ENCODE measurements at regions not wholly inside any gene's neighbourhood (a gene's known extent, or its start where the extent isn't known, plus 50 kb on each side); places are given as distances from the start of the nearest gene placed in this dataset.

DNA sequence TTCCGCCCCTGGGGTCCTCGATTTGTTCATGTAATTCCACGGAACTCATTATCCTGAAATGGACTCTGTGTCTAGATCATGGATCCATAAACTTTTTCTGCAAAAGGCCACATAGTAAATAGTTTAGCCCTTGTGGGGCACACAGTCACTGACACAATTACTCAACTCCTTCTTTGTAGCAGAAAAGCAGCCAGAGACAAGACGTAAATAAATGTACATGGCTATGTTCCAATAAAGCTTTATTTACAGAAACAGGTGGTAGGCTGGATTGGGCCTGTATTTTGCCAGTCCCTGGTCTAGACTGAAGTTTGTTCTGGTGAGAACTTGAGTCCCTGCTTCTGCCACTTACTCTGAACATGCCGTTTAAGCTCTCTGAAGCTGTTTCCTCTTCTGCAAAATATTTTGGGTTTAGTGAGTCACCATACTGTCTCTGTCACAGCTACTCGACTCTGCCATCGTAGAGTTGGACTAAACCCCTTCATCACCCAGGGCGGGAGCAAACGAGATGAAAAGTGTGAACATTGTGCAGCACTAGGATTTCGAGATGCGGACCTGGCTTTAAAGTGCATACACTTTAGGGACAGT, 61.9 kb upstream of the FOXF1 start:
- no peak for DNase-seq (ENCODE audit: low spot score)

DNA sequence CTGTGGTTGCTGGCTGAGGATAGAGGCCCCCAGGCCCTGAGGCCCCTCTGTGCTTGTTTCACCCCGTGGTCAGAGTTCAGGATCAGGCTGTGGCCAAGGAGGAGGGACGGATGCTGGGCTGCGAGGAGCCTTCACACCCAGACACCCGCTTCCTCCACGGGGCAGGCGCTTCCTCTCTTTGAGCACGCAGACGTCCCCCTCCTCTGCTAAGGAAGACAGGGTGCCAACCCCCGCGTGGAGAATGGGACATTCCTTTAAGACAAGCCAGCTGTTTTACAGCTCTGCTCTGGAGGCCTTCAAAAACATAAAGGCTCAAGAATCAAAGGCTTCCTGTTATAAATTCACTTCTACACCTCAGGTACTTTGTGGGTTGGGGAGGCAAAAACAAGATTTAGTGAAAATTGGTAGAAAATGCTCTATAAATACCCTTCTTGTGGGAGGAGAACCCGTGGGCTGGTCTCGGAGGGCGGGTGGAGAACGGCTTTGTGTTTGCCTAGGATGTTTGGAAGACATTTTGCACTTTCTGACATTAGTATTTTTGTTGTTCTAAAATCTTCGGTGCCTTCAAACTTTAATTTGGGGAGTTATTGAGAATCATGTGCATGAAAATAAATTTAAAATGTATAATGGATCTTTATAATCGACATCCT, 60.8 kb upstream of the FOXF1 start:
- no peak for DNase-seq (ENCODE audit: low spot score)

DNA sequence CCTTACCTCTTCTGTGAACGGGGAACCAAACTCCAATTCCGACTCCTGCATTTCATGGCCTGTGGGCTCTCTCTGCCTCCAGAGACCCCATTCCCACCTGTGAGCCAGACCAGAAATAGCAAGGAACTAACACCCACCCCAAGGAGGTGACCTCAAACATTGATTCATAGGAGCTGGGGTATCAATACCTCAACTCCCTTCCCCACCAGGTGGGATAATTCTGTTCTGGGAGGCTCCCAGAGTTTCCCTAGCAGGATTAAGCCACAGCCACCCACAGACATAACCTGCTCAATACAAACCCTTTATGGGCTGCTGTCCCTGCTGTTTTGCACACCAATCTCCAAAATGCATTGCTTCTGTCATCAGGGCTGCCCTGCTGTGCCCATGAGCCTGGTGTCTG, 59.6 kb upstream of the FOXF1 start:
- DNase-seq (ENCODE audit: low spot score), result no peak

DNA sequence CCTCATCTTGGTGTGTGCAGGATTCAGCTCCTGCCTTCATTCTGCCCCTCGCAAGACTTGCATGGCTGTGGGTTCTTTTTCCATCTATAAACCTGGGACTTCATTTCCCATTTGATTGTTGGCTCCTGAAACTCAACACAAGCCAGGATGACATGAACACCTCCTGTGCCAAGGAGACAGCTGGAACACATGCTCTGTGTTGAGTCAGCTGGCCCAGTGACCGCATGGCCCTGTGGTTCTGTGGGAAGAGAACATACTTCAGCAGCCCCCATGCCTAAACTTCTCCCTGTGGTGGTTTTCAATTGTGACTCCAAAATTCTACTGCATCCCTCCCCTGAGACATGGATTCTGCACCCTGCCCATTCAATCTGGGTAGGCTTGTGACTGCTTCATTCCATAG, 57.9 kb upstream of the FOXF1 start:
- DNase-seq (ENCODE audit: low spot score), result no peak

DNA sequence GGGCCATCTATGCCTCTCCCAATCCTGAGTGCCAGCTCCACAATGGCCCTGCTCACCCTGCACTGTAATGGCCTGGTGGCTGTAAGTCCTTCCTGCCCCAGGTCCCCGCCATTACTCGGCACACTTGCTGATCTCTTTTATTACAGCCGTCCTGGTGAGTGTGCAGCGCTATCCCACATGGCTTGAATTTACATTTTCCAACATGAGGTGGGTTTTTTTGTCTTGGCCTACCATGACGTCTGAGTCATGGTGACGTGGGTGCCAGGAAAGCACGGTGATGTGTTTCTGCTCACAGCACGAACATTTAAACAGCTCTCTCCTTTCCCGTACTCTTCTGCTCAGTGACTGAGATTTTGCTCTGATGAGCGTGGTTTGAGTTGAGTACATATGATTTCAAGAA, 55.2 kb upstream of the FOXF1 start:
- no peak for DNase-seq (ENCODE audit: low spot score)

DNA sequence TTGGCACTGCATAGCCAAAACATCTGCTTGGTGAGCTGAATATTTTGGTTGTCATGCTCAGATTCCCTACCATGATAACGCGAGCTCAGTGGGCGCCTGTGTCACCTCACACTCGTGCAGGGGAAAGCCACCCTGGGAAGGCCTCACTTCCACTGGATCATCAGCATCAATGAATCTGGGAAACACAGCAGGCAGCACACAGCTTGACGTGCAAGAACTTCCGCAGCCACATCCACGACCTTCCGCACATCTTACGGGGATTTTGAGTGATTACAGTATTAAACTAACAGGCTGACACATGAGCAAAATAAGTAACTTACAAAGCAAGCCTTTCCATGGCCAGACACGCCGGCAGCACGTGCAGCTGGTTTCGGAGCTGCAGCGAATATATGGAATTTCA, 54.7 kb upstream of the FOXF1 start:
- no peak for DNase-seq (ENCODE audit: low spot score)

DNA sequence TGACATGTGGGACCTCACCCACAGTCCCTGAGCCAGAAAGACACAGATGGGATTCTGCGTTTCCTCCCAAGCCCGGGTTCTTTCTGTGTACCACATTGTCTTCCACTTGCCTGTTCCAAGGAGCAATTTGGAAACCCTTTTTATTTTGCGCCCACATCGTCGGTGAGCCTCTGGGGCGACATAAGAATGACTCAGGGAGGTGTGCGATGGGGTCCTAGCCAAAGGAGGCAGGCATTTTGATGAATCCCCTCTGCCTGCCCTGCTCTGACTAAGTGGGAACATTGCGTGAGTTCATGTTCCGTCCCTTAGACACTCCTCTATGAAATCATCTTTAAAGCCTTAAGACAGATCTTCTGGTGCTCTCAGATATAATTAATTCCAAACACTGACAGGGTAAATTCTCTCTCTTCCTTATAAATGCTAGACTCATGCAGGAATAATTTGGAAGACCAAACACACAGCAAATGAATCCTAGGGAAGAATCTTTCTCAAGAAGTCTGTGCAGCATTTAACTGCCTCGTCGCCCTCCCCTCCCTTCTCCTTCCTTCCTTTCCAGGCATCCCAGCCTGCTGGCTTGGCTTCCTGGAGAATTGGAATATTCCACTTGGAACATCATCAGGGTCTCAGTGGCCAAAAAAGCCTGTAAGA, 52.7 kb upstream of the FOXF1 start:
- DNase-seq (ENCODE audit: low spot score), result no peak

DNA sequence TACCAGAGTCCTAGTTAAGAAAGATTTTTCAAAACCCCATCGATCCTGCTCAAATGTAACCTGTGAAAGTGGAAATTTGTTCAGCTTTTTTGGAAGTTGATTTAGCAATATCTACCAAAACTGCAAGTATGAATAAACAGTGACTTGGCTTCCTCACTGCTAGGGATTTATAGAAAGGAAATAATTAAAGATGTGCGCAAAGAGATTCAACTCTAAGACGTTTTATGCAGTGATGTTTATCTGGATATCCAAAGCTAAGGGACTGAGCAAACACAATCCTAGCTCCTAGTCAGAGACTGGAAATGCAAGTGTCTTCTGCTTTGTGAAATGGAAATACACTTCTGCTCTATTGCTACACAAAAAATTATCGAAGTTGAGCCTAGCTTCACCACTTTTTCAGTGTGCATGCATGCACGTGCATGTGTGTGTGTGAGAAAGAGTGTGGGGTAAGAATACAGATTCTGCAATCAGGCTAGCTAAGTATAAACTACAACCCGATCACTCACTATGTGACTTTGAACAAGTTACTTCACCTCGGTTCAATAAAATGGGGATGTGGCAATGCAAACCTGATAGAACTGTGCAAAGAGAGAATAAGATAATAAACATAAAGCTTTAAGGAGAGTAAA, 52.1 kb upstream of the FOXF1 start:
- no peak for DNase-seq (ENCODE audit: low spot score)

DNA sequence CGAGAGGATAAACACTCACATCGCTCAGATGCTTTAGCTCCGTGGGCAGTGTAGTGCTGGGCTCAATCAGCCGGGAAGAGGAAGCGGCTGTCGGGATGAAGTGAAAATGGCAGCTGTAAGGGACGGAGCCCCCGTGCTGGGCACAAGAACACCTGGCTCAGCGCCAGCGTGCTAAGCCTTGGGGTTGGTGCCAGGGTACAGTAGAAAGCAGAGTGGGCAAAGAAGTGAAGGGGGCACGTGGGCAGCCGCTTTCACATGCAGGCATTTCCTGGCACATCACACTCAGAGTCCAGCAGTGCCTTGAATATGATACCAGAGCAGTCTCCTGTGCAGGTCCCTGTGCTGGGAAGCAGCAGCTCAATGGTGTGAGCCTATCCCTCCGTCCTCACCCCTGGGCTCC, 51.1 kb upstream of the FOXF1 start:
- DNase-seq (ENCODE audit: low spot score), result no peak

Data from HuH-7.5 (cell line).